Urinary bladder (tissue), 3 donors: ENCODE measurements at regions not wholly inside any gene's neighbourhood (a gene's known extent, or its start where the extent isn't known, plus 50 kb on each side); places are given as distances from the start of the nearest gene placed in this dataset.

Experiments used
- DNase-seq: peaks from one replicate; pipeline ENCODE4 v3.0.0-alpha.2; 2015; ENCODE audit errors: extremely low spot score
- H3K27ac ChIP-seq: one replicate; pipeline ENCODE4 v1.5.1; 2013; ENCODE audit warnings: low read depth, mild to moderate bottlenecking, moderate library complexity
- H3K36me3 ChIP-seq: one replicate; pipeline ENCODE4 v1.6.1; 2013; ENCODE audit warnings: mild to moderate bottlenecking, moderate library complexity; ENCODE audit not compliant: insufficient read depth
- H3K4me1 ChIP-seq: one replicate; pipeline ENCODE4 v1.6.1; 2013; ENCODE audit warnings: mild to moderate bottlenecking, moderate library complexity; ENCODE audit not compliant: insufficient read depth
- H3K4me3 ChIP-seq: one replicate; pipeline ENCODE4 v1.5.1; 2013; ENCODE audit warnings: low read depth, low read length
- WGBS: extraction: QIAGEN DNeasy Blood & Tissue Kit; methylation state at CpG from one replicate; pipeline ENCODE4 v1.1.7; 2013; 5-methylcytosine and 5-hydroxymethylcytosine counted together
- donor health status: healthy with polysubstance abuse.
- donor health status: healthy.

GRCh38 chr1:216919060-216919970, 196.1 kb upstream of the ESRRG start:
- Histone ChIP-seq H3K4me1 (no peaks in the 10 kb centered on the region), H3K36me3 (no peaks in the 10 kb centered on the region), H3K27ac (no peak overlapping the region), H3K4me3 (no peak overlapping the region)
- 77% methylated on average over 9 of the region's 9 CpGs for WGBS
- DNase-seq = no peak

DNA sequence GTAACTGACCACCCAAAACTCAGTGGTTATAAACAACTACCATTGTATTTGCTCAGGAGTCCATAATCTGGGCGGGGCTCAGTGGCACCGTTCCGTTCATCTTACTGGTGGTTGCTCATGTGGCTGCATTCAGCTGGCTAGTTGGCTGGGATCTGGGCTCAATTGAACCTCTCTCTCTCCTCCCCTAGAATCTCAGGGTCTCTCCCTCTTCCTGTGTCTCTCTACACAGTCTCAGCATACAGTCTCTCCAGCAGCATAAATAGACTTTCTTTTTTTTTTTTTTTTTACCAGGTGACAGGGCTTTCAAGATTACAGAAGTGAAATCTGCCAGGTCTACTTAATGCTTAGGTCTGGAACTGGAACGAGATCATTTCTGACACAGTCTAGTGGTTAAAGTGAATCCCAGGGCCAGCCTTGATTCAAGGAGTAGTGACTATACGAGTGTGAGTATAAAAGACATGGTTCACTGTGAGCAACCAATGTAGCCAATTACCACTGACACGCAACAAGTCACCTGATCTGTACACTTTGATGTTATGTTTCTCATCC, 193.7 kb upstream of the ESRRG start:
- no peak overlapping the region for H3K4me3 ChIP-seq
- WGBS = 90% methylated on average over 6 of the region's 6 CpGs
- no peaks in the 10 kb centered on the region for H3K4me1 ChIP-seq
- DNase-seq = no peak
- H3K27ac ChIP-seq = no peak overlapping the region
- H3K36me3 ChIP-seq = no peaks in the 10 kb centered on the region

DNA sequence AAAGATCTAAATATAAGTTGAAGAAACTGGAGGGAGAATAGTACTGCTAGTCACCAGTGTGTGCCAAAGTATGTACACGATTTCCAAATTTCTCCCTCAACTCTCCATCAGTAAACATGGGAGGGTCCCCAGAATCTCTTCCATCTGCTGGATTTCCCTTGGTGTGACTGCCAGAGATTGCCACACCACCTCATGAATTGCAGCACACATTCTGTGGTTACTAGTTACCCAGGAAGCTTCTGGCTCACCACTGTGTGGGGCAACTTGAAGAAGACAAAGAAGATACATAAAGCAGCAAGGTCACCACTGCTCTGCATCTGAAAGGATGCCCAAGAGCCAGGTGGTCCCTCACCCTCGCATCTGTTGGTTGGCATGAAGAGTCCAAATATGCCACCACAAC, 191.7 kb upstream of the ESRRG start:
- no peaks in the 10 kb centered on the region for H3K36me3 ChIP-seq
- no peak overlapping the region for H3K27ac ChIP-seq
- no peaks in the 10 kb centered on the region for H3K4me1 ChIP-seq
- WGBS = 81% methylated on average over 2 of the region's 2 CpGs
- no peak for DNase-seq
- H3K4me3 ChIP-seq = no peak overlapping the region

DNA sequence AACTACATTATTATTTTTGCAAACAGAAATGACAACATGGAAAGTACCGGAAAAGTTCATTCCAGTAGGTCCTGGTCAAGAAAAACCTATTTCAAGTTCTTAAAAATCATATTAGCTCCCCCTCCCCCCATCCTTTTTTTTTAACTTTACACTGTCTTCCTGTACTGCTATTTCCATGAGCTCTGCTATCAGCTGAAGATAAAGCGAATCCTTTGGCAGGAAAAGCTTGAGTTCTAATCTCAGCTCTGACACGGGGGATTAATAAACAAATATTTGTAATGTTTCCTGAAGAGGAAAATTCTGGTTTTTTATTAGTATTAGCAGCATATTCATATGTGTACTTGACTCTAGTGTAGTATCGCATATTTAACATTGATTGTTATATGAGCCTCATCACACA, 190.7 kb upstream of the ESRRG start:
- no peak for DNase-seq
- Histone ChIP-seq H3K36me3 (no peaks in the 10 kb centered on the region), H3K27ac (no peak overlapping the region), H3K4me3 (no peak overlapping the region), H3K4me1 (no peaks in the 10 kb centered on the region)
- WGBS = 34% methylated on average over 4 of the region's 4 CpGs

DNA sequence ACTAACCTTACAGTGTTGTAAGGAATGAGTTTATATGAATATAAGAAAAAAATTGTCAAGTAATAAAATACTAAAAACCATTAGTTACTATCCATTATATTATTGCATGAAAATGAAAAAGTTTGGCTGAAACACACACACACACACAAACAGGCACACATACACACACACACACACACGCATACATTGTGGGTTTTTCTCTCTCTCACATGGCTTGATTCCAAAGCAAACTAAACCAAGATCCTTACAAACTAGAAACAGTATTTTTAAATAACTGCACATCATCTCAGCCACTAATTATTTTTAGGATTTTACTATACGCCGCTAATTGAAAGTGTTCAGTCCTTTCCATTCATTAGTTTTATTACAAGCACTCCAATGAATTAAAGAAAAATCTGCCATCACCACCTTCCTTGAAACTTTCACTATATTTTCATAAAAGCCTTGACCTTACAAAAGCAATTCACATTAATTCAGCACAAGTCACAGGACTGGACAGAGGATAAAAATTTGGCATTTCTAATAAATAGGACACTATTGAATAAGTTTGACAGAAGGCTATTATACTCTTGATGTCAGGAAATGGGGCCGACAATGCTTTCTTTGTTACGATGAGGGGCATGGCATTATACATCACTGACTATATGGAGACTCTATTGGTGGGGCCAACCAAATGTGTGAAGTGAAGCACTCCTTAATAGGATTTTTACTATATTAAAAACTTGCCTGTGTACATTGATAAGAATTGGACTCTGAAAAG, 187.0 kb upstream of the ESRRG start:
- Histone ChIP-seq H3K27ac (no peak overlapping the region), H3K4me3 (no peak overlapping the region), H3K4me1 (no peaks in the 10 kb centered on the region), H3K36me3 (no peaks in the 10 kb centered on the region)
- no peak for DNase-seq
- WGBS = 80% methylated on average over 5 of the region's 5 CpGs

- 91% methylated on average over 3 of the region's 3 CpGs for WGBS
These were observed 184.9 kb upstream of the ESRRG start for GRCh38 chr1:216908126-216908525.

DNA sequence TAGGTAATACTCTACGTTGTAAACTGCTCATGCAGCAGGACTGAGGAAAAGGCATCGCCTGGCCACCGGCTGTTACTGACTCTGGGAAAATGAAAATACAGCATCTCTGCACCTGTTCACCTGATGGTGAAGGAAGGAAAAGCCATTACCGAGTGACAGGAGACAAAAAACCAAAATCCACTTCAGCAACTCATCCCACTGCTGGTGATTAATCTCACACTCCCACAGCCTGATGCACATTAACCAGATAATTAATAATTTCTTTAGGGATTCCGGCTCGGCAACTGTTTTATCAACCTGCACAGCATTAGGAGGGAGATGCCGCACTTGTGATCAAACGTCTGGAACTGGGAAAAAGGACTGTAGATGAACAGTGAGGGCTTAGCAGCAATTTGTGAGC, 183.9 kb upstream of the ESRRG start:
- no peaks in the 10 kb centered on the region for H3K36me3 ChIP-seq
- 96% methylated on average over 8 of the region's 8 CpGs for WGBS
- no peak overlapping the region for H3K27ac ChIP-seq
- no peak for DNase-seq
- H3K4me3 ChIP-seq = no peak overlapping the region
- no peaks in the 10 kb centered on the region for H3K4me1 ChIP-seq

More at GRCh38 chr1:216908126-216908525, 184.9 kb upstream of the ESRRG start:
- H3K27ac ChIP-seq = no peak overlapping the region
- H3K36me3 ChIP-seq = no peaks in the 10 kb centered on the region
- no peak overlapping the region for H3K4me3 ChIP-seq
- H3K4me1 ChIP-seq = no peaks in the 10 kb centered on the region
- DNase-seq = no peak

- no peak overlapping the region for H3K27ac ChIP-seq
- H3K4me1 ChIP-seq = no peaks in the 10 kb centered on the region
- no peak overlapping the region for H3K4me3 ChIP-seq
- H3K36me3 ChIP-seq = no peaks in the 10 kb centered on the region
- 97% methylated on average over 4 of the region's 4 CpGs for WGBS
- DNase-seq = no peak
These were observed 182.6 kb upstream of the ESRRG start for GRCh38 chr1:216905781-216906180.

GRCh38 chr1:216905137-216905536, 181.9 kb upstream of the ESRRG start:
- Histone ChIP-seq H3K4me3 (no peak overlapping the region), H3K4me1 (no peaks in the 10 kb centered on the region), H3K27ac (no peak overlapping the region), H3K36me3 (no peaks in the 10 kb centered on the region)
- no peak for DNase-seq
- WGBS = 90% methylated on average over 5 of the region's 5 CpGs

DNA sequence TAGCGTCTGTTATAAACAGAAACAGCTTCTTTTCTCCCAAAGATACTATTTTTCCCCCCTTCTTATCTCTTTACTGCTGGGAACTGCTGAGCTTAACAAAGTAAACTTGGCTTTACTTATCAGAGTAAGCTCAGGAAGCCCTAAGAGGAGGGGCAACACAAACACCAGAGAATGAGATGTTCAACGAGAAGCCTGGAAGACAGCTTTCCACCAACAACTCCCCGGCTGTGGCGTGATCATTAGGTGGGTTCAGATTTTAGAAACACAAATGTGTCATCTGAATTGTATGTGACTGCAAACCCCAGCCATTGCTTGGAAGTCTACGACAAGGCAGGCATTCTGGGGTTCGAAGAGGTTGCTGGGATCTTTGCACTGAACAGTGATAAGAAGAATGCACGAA, 181.2 kb upstream of the ESRRG start:
- WGBS = 47% methylated on average over 7 of the region's 7 CpGs
- no peak for DNase-seq
- Histone ChIP-seq H3K27ac (no peak overlapping the region), H3K36me3 (no peaks in the 10 kb centered on the region), H3K4me1 (no peaks in the 10 kb centered on the region), H3K4me3 (no peak overlapping the region)

DNA sequence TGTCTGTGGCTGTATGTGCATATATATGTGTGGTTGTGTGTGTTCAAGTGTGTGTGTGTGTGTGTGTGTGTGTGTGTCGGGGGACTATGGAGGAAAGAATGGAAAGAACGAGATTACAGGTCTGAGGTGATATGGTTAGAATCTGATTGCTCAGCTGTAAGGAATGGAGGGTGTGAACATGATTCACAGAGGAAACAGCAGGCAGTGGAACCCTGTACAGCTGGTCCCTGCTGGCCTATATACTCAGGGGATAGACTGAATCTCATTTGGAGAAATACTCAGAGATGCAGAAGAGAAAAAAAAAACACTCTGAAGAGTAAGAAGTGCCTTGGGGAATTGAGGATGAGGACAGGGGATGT, 180.1 kb upstream of the ESRRG start:
- H3K27ac ChIP-seq = no peak overlapping the region
- DNase-seq = no peak

GRCh38 chr1:216902669-216903381, 179.6 kb upstream of the ESRRG start:
- WGBS = 74% methylated on average over 5 of the region's 5 CpGs
- no peak for DNase-seq
- H3K27ac ChIP-seq = no peak overlapping the region
- H3K4me3 ChIP-seq = no peak overlapping the region
- H3K4me1 ChIP-seq = no peaks in the 10 kb centered on the region
- no peaks in the 10 kb centered on the region for H3K36me3 ChIP-seq

More for the DNA sequence above, 180.1 kb upstream of the ESRRG start:
- H3K4me1 ChIP-seq = no peaks in the 10 kb centered on the region
- 52% methylated on average over 2 of the region's 2 CpGs for WGBS
- no peak overlapping the region for H3K4me3 ChIP-seq
- H3K36me3 ChIP-seq = no peaks in the 10 kb centered on the region

- H3K36me3 ChIP-seq = no peaks in the 10 kb centered on the region
- WGBS = 90% methylated on average over 2 of the region's 2 CpGs
- no peak for DNase-seq
- H3K27ac ChIP-seq = no peak overlapping the region
- no peaks in the 10 kb centered on the region for H3K4me1 ChIP-seq
- no peak overlapping the region for H3K4me3 ChIP-seq
These were observed 176.9 kb upstream of the ESRRG start for GRCh38 chr1:216900116-216900620.
